ENCODE measurements at regions not wholly inside any gene's neighbourhood (a gene's known extent, or its start where the extent isn't known, plus 50 kb on each side); places are given as distances from the start of the nearest gene placed in this dataset.

- no peak for TF ChIP-seq POLR2AphosphoS5 (IDR thresholded peaks at IDR 0.05; ENCODE audit: low read depth)
- TF ChIP-seq REST (IDR thresholded peaks at IDR 0.05; ENCODE audit: insufficient replicate concordance, low read depth), result no peak
Observed at GRCh38 chr14:83828406-83828805, 1701.5 kb upstream of the FLRT2 start.
